ENCODE measurements at regions not wholly inside any gene's neighbourhood (a gene's known extent, or its start where the extent isn't known, plus 50 kb on each side); places are given as distances from the start of the nearest gene placed in this dataset.

DNA sequence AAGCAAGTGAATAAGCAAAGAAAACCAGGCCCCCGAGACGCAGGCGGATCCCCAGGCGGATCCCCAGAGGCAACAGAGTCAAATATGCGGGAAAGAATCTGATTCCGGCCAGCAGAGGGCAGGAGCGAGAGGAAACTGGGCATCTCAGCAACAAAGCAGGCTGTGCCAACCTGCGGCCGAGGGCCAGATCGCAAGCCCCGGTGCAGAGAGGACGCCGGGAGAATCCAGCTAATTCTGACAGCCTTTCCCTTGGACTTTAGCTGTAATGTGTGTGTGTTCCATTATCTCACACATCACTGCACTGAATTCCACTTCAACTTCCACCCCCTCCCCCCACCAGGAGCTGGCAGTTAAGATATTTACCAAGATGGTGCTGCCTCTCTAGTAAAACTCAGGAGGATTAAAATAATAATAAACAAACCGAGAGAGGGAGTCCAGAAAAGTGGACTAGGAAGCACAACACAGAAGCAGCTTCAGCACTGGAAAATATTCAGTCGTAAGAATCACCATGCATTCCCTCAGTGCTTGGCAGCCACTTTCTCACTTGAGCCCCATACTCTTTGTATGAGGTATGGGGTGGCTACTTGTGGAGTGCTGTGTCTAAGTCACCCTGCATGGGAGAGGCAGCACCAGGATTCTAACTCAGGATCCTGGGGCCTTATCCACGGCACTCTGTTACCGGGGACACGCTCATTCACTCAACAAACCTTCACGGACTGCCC, 66.2 kb upstream of the SNX9 start:
- peak; percentile 85 for DNase-seq (ENCODE audit: low spot score)

GRCh38 chr6:157757430-157758403, 65.3 kb upstream of the SNX9 start:
- DNase-seq (ENCODE audit: low spot score) = no peak

DNA sequence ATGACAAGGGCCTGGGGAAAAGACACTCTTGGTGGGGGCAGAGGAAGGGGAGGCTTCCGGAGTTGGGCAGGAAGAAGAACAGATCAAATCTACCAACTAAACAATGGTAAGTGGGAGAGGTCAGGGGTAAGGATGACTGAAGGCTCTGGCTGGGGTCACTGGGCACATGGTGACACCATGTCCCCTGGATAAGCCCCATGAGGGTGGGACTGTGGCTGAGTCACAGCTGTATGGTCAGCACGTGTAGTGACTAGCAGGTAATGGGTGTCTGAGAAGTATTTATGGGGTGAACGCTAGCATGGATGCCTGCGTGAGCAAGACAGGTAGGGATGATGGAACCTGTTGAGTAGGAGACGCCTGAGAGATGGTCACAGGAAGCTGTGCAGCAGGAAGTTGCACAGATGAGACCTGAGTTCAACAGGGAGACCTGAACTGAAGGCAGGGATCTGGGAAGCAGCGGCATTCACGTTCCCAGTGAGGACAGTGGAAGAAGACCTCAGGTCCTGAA, 64.5 kb upstream of the SNX9 start:
- no peak for DNase-seq (ENCODE audit: low spot score)

- DNase-seq (ENCODE audit: low spot score) = no peak
Measured at GRCh38 chr6:157759028-157759427, 64.0 kb upstream of the SNX9 start.

DNA sequence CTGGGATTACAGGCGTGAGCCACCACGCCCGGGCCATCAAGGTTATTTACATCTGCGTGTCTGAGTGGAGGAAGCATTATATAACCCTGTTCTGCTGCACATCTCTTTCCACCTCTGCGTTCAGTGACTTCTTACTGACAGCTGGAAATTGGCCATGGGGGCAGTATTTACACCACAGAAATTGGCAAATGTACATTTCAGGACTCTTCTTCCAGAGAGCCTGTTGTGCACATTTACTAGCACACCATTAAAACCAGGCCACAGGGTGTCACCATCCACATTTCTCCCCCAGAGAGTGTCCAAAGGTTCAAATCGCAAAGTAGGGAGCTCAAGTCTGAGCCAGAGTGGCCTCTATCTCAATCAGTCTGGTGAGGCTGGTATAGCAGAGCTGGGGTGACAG, 62.9 kb upstream of the SNX9 start:
- DNase-seq (ENCODE audit: low spot score) = no peak

GRCh38 chr6:157760589-157761330, 62.3 kb upstream of the SNX9 start:
- no peak for DNase-seq (ENCODE audit: low spot score)

- DNase-seq (ENCODE audit: low spot score) = no peak
Measured at GRCh38 chr6:157761331-157761921, 61.6 kb upstream of the SNX9 start.

DNA sequence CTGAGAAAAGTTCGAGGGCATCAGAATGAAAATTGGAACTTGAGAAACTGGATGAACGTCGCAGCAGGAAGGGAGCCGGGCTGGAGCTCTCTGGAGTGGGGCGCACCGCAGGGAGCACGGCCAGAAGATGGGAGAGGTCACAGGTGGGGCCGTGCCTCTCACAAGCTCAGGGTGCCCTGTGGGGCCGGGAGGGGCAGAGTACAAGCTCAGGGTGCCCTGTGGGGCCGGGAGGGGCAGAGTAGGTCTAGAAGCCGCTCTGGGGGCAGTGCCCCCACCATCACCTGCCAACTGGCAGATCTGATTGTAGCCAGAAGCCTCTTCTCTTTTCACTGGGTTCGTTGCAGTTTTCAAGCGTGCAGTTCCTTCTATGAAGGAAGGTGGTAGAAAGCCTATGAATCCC, 61.1 kb upstream of the SNX9 start:
- no peak for DNase-seq (ENCODE audit: low spot score)

DNA sequence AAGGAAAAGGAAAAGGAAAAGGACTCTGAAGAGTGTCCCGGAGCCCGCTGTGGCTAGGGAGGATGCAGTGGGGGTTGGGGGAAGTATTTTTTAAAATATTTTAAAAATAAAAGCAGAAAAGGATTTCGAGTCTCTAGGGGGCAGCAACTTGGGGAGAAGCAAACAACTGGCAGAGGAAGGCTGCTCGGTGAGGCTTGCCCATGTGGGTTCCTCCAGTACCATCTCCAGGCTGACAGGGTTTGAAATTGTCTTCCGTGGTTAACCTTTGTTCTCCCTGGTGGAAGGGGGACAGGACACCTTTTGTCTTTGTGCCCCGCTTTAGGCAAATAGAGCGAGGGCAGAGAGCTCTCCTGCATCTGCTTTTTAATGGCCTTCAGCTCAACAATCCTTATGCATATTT, 60.4 kb upstream of the SNX9 start:
- DNase-seq (ENCODE audit: low spot score) = no peak

GRCh38 chr6:157763129-157763903, 59.7 kb upstream of the SNX9 start:
- DNase-seq (ENCODE audit: low spot score) = peak; percentile 65

DNA sequence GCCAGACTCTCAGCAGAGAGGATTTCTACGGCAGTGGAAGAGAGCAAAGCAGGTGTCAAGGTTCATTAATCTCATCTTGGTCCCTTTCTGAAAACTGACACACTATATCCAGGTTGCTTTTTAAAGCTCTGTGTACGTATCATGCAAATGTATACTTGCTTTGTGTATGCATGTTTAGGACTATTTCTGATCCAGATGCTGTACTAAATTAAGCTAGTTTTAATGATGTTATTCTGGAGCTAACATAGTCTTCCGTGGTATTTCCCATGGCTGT, 59.2 kb upstream of the SNX9 start:
- no peak for DNase-seq (ENCODE audit: low spot score)

DNA sequence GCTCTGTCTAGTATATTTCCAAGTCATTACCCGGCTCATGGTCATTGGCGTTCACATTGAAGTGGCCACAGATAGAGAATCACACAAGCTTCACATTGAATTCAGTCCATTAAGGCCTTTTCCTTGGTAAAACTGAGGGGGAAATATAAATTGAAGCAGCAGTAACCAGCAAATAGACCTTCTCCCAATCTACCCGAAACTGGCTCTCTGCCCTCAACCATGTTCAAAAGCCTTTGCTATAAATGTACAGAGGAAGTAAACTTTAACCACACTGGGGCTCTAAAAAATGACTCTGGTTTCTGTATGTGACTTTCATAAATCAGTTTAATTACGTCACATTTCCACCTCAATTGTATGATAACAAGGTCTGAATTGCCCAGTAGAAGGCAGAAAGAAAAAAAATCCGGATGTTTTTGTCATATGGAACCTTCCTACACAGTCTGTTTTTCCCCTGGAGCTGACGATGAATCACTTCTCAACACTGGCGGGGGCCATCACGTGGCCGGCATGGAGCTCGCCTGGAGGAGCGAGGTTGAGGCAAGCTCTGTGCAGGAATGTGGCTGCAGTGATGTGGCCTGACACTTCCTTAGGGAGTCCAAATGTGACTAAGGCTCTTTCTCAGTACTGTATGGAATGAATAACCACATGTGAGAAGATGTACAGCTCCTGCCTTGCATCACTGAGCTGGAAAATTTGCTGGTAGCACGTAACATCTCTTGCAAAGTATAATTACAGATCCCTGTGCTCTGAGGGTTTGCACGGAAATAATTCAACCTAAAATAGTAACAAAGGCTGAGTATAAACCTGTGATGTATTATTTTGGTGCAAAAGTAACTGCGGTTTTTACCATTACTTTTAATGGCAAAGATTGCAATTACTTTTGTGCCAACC, 58.6 kb upstream of the SNX9 start:
- DNase-seq (ENCODE audit: low spot score) = no peak

DNA sequence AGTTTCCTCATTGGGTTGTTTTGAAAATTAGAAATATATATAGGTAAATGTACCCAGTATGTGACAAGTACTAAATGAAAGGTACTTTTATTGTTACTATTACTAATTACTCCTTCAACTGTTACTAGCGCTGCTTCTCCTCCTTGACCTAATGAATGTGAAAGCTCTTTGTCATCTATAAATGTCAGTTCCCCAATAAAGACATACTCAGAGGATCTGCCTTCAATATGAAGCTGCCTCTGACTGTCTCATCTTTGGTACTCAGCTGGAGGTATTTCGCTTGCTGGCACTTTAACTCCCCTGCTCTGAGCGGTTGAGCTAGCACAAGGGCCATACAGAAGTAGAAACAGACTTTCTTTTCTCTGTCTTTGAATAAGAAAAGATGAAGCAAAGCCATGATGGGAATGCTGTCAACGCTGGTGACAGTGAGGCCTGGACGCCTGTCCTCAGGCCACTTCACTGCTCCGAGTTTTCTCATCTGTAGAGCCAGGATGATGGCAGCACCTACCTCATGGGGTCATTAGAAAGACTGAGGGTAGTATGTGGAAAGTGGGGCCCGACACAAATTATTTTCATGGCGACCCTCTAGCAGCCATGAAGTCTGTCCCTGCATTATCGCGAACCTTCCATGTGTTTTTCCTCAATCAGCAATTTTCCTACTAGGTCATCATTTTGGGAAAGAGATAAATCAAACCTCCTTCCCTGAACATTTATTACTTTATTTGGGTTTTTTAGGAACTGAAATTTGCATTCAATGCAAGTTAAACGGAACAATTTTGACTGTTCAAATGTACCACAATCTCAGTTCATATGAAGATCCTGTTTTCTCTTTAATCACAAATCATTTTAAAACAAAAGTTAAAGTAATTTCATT, 55.9 kb upstream of the SNX9 start:
- DNase-seq (ENCODE audit: low spot score) = no peak

DNA sequence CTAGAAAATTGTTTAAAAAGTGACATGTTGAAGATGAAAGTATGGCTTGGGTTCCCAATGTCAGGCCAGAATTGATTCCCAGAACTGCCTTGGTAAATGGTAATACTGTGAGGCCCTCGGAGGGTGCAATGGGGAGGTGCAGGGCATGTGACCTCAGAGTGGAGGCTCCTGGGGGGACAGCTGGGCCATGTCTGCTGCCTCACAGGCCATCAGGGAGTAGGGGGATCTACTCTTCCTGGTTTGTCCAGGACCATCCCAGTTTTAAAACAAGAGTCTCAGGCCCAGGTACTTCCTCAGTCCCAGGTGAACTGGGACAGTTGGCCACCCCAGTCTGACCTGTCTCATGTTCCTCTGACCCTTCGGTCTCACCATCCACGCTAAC, 55.3 kb upstream of the SNX9 start:
- DNase-seq (ENCODE audit: low spot score) = no peak

GRCh38 chr6:157768304-157768703, 54.7 kb upstream of the SNX9 start:
- DNase-seq (ENCODE audit: low spot score) = no peak

DNA sequence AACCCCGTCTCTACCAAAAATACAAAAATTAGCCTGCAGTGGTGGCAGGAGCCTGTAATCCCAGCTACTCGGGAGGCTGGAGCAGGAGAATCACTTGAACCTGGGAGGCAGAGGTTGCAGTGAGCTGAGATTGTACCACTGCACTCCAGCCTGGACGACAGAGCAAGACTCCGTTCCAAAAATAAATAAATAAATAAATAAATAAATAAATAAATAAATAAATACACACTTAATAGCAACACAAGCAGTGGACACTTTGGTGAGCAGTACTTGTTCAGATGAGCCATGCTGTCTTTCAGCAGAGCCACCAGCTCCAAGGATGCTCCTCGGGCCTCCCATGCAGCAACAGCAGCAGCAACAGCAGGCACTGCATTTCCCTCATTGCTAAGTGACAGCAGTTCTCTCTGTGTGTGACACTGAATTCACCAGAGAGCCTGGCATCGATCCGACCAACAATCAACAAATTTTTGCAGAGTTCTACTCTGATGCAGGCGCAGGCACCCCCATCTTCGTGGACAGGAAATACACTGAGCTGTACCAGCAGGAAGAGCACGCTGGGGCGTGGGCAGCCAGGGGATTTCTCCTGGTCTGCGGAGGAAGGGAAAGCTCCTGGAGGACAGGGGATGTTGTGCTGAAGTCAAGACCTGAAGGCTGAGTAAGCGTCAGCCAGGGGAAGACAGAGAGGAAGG, 54.0 kb upstream of the SNX9 start:
- no peak for DNase-seq (ENCODE audit: low spot score)

DNA sequence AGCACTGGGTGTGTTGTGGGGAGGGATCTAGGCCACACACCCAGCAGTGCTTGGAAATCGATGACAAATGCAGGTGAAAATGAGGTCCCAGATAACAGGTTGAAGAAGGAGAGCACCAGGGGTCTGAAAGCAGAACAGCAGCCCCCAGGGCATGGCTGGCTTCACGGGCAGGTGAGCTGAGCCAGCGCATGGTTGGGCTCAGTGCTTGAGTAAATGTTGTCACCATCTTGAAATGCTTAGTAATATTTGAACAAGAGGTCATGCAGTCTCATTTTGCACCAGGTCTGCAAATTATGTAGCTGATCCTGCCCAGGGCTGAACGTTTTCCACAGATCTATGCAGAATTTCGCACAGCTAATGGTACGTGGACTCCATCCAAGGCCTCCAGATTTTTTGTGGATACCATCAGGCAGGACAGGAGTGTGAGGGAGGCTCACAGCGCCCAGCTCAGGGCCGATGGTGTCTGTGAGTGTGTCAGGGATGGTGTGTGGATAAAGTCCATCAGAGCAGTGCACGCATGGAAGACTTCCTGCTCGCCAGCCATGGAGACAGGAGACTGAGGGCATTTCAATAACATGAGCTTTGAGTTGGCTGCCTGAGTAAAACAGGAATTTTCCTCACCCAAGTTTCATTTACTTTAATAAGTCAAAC, 53.1 kb upstream of the SNX9 start:
- DNase-seq (ENCODE audit: low spot score) = no peak

GRCh38 chr6:157770946-157771345, 52.1 kb upstream of the SNX9 start:
- no peak for DNase-seq (ENCODE audit: low spot score)

All from HuH-7 (cell line).